HL-60 (cell line): ENCODE measurements at regions not wholly inside any gene's neighbourhood (a gene's known extent, or its start where the extent isn't known, plus 50 kb on each side); places are given as distances from the start of the nearest gene placed in this dataset.

Experiments used
- DNase-seq, 2 experiments: peaks; one replicate each; pipeline ENCODE4 v3.0.0-alpha.2; 2010 to 2020; ENCODE audit warnings: low read depth in 1 of 2, low spot score in 1 of 2
- H3K27ac ChIP-seq: fragments of 250-450 bp; sonication (Bioruptor Pico); replicated peaks from 2 replicates; pipeline ENCODE4 v1.5.1; 2020; ENCODE audit warnings: mild to moderate bottlenecking, moderate library complexity
- H3K27me3 ChIP-seq: fragments of 250-450 bp; sonication (Bioruptor Pico); 2 replicates; pipeline ENCODE4 v1.5.1; 2021; ENCODE audit warnings: mild to moderate bottlenecking, moderate library complexity; ENCODE audit not compliant: insufficient read depth, poor library complexity, severe bottlenecking
- H3K4me3 ChIP-seq: replicated peaks from 2 replicates; pipeline ENCODE4 v1.5.1; 2011; ENCODE audit warnings: mild to moderate bottlenecking, control low read depth, low read length; ENCODE audit not compliant: insufficient read depth
- GABPA ChIP-seq: IDR thresholded peaks from 2 replicates; pipeline ENCODE4 v1.6.1; 2012; ENCODE audit warnings: low read depth
- POLR2AphosphoS5 ChIP-seq: IDR thresholded peaks from 2 replicates; pipeline ENCODE4 v1.6.1; 2012; ENCODE audit warnings: low read depth
- SPI1 ChIP-seq: IDR thresholded peaks from 2 replicates; pipeline ENCODE4 v1.6.1; 2012; ENCODE audit warnings: low read depth, mild to moderate bottlenecking, borderline replicate concordance
- TF ChIP-seq, protein P1 (sequence below): IDR thresholded peaks from one replicate; pipeline ENCODE4 v1.5.1; 2011; ENCODE audit warnings: low read length, control low read depth, inconsistent platforms; ENCODE audit not compliant: insufficient read depth
- TF ChIP-seq, protein P2 (sequence below): IDR thresholded peaks from 2 replicates; pipeline ENCODE4 v1.6.1; 2012; ENCODE audit warnings: low read depth; ENCODE audit not compliant: insufficient replicate concordance

DNA sequence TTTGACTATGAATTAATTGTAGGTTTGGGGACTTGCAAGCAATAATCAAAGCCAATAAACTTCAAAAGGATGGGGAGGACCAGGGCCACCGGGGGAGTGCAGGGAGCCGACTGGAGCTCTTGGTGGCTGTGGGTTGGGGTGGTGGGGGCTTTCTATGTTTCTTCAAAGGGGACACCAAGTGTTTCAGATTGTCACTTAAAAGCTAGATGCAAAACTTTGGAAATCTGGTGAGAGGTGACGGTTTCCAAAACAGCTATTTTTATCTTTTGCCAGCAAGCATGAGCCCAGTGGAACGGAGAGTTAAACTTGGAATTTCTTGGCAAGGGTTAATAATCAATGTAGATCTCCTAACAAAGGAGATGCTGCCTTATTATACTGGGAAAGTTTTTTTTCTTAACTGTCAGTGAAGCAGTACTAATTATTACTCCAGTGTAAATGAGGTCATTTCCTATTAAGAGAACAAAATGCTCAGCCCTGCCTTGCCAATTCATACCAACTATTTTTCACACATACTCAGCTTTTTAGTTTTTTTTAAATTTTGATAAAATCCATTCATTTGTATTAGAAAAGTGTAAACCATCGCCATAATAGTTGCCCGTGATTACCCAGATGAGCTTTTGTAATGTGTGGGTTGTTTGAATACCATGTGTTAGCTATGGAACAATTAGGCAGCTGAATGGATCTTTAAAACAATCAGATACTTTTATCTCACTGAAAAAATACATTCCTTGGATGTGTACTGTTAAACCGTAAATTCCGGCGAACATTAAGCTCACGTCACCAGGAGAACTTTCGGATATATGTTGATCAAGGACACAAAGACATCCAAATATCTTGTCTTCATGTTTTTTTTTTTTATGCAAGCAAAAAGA, 95.9 kb upstream of the ZNF536 start:
- Histone ChIP-seq H3K27me3 (no peaks in the 10 kb centered on the region), H3K27ac (no peak overlapping the region), H3K4me3 (no peak overlapping the region)
- TF ChIP-seq SPI1 (no peak), POLR2AphosphoS5 (no peak), GABPA (no peak)
- TF ChIP-seq, protein P1, sequence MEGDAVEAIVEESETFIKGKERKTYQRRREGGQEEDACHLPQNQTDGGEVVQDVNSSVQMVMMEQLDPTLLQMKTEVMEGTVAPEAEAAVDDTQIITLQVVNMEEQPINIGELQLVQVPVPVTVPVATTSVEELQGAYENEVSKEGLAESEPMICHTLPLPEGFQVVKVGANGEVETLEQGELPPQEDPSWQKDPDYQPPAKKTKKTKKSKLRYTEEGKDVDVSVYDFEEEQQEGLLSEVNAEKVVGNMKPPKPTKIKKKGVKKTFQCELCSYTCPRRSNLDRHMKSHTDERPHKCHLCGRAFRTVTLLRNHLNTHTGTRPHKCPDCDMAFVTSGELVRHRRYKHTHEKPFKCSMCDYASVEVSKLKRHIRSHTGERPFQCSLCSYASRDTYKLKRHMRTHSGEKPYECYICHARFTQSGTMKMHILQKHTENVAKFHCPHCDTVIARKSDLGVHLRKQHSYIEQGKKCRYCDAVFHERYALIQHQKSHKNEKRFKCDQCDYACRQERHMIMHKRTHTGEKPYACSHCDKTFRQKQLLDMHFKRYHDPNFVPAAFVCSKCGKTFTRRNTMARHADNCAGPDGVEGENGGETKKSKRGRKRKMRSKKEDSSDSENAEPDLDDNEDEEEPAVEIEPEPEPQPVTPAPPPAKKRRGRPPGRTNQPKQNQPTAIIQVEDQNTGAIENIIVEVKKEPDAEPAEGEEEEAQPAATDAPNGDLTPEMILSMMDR, result no peak
- TF ChIP-seq, protein P2, sequence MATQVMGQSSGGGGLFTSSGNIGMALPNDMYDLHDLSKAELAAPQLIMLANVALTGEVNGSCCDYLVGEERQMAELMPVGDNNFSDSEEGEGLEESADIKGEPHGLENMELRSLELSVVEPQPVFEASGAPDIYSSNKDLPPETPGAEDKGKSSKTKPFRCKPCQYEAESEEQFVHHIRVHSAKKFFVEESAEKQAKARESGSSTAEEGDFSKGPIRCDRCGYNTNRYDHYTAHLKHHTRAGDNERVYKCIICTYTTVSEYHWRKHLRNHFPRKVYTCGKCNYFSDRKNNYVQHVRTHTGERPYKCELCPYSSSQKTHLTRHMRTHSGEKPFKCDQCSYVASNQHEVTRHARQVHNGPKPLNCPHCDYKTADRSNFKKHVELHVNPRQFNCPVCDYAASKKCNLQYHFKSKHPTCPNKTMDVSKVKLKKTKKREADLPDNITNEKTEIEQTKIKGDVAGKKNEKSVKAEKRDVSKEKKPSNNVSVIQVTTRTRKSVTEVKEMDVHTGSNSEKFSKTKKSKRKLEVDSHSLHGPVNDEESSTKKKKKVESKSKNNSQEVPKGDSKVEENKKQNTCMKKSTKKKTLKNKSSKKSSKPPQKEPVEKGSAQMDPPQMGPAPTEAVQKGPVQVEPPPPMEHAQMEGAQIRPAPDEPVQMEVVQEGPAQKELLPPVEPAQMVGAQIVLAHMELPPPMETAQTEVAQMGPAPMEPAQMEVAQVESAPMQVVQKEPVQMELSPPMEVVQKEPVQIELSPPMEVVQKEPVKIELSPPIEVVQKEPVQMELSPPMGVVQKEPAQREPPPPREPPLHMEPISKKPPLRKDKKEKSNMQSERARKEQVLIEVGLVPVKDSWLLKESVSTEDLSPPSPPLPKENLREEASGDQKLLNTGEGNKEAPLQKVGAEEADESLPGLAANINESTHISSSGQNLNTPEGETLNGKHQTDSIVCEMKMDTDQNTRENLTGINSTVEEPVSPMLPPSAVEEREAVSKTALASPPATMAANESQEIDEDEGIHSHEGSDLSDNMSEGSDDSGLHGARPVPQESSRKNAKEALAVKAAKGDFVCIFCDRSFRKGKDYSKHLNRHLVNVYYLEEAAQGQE, result no peak
- DNase-seq, result no peak

DNA sequence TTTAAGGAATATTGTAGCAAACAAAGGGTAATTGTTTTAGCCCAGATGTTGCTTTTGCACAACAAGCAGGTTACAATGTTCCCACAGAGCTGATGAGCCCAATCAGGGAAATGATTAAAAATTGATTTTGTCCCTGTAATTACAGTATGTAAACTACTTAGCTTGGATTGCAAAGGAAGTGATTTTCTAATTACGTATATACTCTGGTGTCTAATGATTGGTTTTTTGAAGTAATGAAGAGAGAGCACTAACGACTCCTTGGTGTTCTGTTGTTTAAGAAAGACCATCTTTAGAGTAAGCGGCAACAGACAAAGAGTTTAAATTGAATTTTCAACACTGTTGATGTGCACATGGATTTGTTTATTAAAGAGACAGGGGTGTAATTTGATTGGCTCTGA, 95.3 kb upstream of the ZNF536 start:
- H3K4me3 ChIP-seq, result no peak overlapping the region
- TF ChIP-seq, protein P2, result no peak
- TF ChIP-seq GABPA, result no peak
- no peak for TF ChIP-seq SPI1
- TF ChIP-seq, protein P1, result no peak
- no peak for TF ChIP-seq POLR2AphosphoS5
- no peaks in the 10 kb centered on the region for H3K27me3 ChIP-seq
- no peak overlapping the region for H3K27ac ChIP-seq
- DNase-seq, result no peak

DNA sequence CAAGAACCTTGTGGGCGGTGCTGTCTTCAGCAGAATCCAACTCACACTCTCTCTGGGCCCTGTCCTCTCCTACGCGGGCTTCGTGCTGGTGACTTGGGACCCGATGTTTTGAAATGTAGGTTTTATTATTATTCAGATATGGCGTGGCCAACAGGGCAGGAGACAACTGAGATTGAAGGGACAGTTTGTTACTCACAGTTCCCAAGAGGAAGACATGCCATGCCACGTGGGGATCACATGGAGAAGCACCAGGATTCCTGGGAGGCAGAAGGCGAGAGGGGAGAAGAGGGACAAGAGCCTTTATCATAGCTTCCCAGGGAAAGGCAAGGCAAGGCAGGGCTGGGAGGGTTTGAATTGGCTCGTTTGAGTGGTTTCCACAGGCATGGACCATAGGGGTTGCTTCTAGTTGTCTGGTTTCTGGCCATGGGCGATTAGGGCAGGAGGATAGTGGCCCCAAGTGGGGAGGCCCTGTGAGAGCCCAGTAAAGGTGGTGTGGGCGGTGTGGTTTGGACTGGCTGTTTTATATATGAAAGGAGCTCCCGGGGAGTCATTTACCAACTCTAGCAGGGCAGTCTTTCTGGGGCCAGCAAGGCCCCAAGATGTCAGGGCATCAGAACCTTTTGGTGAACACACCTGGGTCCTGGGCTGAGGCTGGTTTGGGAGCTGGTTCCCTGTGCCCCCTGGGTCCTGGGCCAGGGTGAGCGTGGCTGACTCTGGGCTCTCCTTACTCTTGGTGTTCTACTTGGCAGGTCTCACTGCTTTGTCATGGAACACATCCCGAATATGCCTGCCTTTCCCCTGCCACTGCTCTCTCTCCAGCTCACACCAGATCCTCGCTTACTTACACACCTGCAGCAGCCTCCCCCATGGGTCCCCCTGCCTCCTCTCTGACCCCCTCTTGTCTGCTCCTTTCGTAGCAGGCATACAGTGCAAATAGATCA, 94.0 kb upstream of the ZNF536 start:
- Histone ChIP-seq H3K27me3 (no peaks in the 10 kb centered on the region), H3K27ac (no peak overlapping the region), H3K4me3 (no peak overlapping the region)
- no peak for DNase-seq
- TF ChIP-seq, protein P2, result no peak
- TF ChIP-seq SPI1, result no peak
- TF ChIP-seq, protein P1, result no peak
- no peak for TF ChIP-seq POLR2AphosphoS5
- no peak for TF ChIP-seq GABPA
